GM19397 (cell line): ENCODE measurements at regions not wholly inside any gene's neighbourhood (a gene's known extent, or its start where the extent isn't known, plus 50 kb on each side); places are given as distances from the start of the nearest gene placed in this dataset.

Experiments
- ATAC-seq: cut with Tn5 transposase; IDR thresholded peaks from one replicate; pipeline ENCODE4 v1.9.1; 2021; ENCODE audit warnings: mild to moderate bottlenecking, moderate library complexity; ENCODE audit not compliant: unreplicated experiment

- ATAC-seq, result no peak
These were observed 53.7 kb upstream of the IGFBP3 start for GRCh38 chr7:45974540-45975360.

GRCh38 chr7:45973725-45974532 lies 52.9 kb upstream of the IGFBP3 start:
- ATAC-seq, result no peak

GRCh38 chr7:45972629-45973312 lies 51.7 kb upstream of the IGFBP3 start:
- ATAC-seq, result no peak

- no peak for ATAC-seq
These were observed 50.6 kb upstream of the IGFBP3 start for GRCh38 chr7:45971661-45972175.

- no peak for ATAC-seq
These were observed 50.1 kb upstream of the IGFBP3 start for GRCh38 chr7:45971171-45971570.
